Stimulated activated naive CD8-positive, alpha-beta T cell treated with anti-CD3 and anti-CD28 coated beads, Interleukin-15, amount 100 ng/mL, for 72 hours (primary cell): ENCODE measurements at regions not wholly inside any gene's neighbourhood (a gene's known extent, or its start where the extent isn't known, plus 50 kb on each side); places are given as distances from the start of the nearest gene placed in this dataset.
A peak's percentile ranks its signal among the peaks of the same experiment; 100 is the strongest.

Source experiments
- ATAC-seq: fragments of 150-1000 bp; cut with Tn5 transposase; 2 replicates; pipeline ENCODE4 v1.10.0; 2021; ENCODE audit warnings: mild to moderate bottlenecking, moderate library complexity
- DNase-seq, 2 donors: peaks; one replicate each; pipeline ENCODE4 v3.0.0; 2021 to 2022
- H3K27ac Mint-ChIP-seq, 2 donors: one replicate each; pipeline ENCODE4 v1.8.0; 2022; ENCODE audit warnings: mild to moderate bottlenecking in 2 of 2, mixed read lengths in 2 of 2, moderate library complexity in 2 of 2
- H3K27me3 Mint-ChIP-seq: one replicate; pipeline ENCODE4 v1.8.0; 2022; ENCODE audit warnings: mixed read lengths
- H3K4me1 Mint-ChIP-seq: one replicate; pipeline ENCODE4 v1.8.0; 2022; ENCODE audit warnings: mild to moderate bottlenecking, mixed read lengths
- H3K4me3 Mint-ChIP-seq, 2 donors: one replicate each; pipeline ENCODE4 v1.8.0; 2022; ENCODE audit warnings: mild to moderate bottlenecking in 2 of 2, mixed read lengths in 2 of 2, moderate library complexity in 1 of 2
- H3K9me3 Mint-ChIP-seq, 2 donors: one replicate each; pipeline ENCODE4 v1.8.0; 2022; ENCODE audit warnings: mixed read lengths in 2 of 2

DNA sequence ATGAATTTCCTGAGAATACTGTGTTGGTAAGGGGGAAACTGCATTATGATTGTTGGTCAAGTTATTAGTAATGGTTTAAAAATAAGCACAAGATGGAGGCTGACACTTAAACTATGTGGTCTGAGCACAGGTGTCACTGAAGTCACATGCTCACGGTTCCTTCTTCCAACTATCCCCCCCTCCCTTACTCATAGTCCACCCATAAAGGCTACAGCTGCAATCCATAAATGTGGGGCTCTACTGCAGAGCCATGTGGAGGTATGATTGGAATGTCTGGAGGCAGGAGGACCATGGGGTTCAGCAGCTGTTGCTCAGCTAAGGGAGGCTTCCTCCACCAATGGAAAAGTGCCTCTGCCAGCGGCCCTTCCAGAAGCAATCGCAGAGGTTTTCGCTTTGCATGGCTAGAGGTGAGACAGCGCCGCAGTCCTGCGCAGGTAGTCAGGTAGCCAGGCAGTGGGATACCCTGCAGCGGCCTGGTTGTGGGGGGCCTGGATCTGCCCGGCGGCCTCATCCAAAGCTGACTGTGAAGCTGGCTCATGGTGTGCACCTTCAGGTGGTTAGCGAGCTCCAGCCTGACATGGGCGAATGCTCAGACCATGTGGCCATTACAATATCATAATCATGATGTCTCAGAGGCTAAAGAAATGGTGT, 249.6 kb downstream of the DCDC2C start:
- Mint-ChIP-seq H3K4me3 (no peak overlapping the region), H3K4me1 (no peaks in the 10 kb centered on the region), H3K27me3 (no peaks in the 10 kb centered on the region), H3K9me3 (peaks cover 0 to 11% of the 10 kb centered on the region in 2 donors), H3K27ac (no peak overlapping the region)
- no peak for DNase-seq
- ATAC-seq, result no peak

DNA sequence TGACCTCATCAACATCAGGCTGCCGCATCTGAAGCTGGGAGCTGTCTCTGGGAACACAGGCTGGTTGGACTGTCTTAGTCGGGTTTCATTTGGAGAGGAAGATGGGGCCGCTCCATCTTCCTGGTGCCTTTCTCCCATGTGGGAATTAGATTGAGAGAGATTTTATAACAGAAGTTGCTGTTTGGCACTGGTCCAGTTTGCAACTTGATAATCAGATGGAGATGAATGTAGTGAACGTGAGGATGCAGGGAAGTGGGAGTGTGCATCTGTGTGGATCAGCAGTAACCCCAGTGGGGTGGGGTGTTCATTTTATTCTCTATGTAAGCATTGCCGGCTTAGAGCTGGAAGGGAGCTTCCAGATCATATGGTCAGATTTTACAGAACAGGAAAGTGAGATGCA, 250.9 kb downstream of the DCDC2C start:
- no peak overlapping the region for H3K4me3 Mint-ChIP-seq
- DNase-seq (no peak), ATAC-seq (no peak)
- H3K27me3 Mint-ChIP-seq, result no peaks in the 10 kb centered on the region
- H3K4me1 Mint-ChIP-seq, result no peaks in the 10 kb centered on the region
- no peak overlapping the region for H3K27ac Mint-ChIP-seq
- peaks cover 0 to 5% of the 10 kb centered on the region in 2 donors for H3K9me3 Mint-ChIP-seq

DNA sequence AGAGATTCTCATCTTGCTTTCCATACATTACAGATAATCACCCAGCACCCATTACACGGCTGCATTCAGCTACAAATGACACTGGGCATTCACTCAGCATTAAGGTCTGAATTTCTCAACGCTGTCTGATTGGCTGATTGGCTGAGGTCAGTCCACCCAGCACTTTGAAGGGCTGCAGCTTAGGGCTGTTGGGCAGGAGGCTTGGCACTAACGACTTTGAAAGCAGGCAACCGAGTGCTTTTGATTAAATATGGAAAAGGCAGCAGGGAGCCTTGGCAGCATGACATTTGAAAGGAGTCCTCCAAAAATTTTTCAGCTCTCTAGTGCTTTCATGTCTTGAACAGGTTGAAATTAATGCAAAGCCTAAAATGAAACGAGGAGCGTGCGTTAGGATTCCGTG, 253.0 kb downstream of the DCDC2C start:
- ATAC-seq, result no peak
- no peaks in the 10 kb centered on the region for H3K9me3 Mint-ChIP-seq
- no peaks in the 10 kb centered on the region for H3K27me3 Mint-ChIP-seq
- H3K27ac Mint-ChIP-seq, result no peak overlapping the region
- no peaks in the 10 kb centered on the region for H3K4me1 Mint-ChIP-seq
- H3K4me3 Mint-ChIP-seq, result no peak overlapping the region
- DNase-seq, result no peak

GRCh38 chr2:3956892-3957291, 253.5 kb downstream of the DCDC2C start:
- Mint-ChIP-seq H3K27me3 (no peaks in the 10 kb centered on the region), H3K4me3 (no peak overlapping the region), H3K27ac (no peak overlapping the region), H3K4me1 (no peaks in the 10 kb centered on the region), H3K9me3 (no peaks in the 10 kb centered on the region)
- peak; percentile 26 for ATAC-seq
- no peak for DNase-seq

DNA sequence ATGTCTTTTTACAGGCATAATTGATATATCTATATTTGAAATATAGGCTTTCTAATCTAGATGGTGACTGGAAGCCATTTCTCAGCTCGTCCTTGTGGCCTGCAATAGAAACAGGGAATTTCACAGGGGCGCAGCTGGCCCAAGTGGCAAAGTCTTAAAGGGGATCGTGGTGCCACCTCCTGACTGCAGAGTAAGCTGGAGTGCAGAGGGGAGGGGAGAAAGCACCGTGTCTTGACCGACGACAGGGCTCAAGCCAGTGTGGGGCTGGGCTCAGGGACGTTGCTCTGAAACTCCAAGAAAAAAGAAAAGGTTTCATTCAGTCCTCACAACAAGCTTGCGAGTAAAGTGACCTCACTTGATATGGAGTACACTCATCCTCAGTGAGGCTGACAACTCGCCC, 255.1 kb downstream of the DCDC2C start:
- no peaks in the 10 kb centered on the region for H3K9me3 Mint-ChIP-seq
- no peak overlapping the region for H3K4me3 Mint-ChIP-seq
- no peak for ATAC-seq
- H3K4me1 Mint-ChIP-seq, result no peaks in the 10 kb centered on the region
- H3K27me3 Mint-ChIP-seq, result no peaks in the 10 kb centered on the region
- DNase-seq, result no peak
- no peak overlapping the region for H3K27ac Mint-ChIP-seq

GRCh38 chr2:3958969-3959368, 255.6 kb downstream of the DCDC2C start:
- H3K4me3 Mint-ChIP-seq, result no peak overlapping the region
- H3K27me3 Mint-ChIP-seq, result no peaks in the 10 kb centered on the region
- no peaks in the 10 kb centered on the region for H3K4me1 Mint-ChIP-seq
- H3K27ac Mint-ChIP-seq, result no peak overlapping the region
- DNase-seq (no peak), ATAC-seq (no peak)
- H3K9me3 Mint-ChIP-seq, result no peaks in the 10 kb centered on the region

DNA sequence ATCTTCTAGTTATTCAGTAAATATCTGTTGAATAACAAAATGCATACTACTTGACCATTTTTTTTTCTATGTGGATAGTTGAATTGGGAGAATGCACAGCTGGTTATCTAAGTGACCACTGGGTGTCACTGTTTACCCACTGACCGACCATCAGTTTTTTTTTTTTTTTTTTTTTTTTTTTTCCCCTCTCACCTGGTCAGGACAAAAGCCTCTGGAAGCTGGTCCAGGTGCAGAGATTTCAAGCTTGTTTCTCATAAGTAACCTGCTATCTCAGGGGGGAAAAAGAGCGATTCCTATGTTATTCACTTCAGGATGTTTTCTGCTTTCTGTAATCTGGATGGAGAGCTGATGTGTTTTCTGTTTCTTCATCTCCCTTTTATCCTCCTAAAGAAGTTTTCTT, 256.0 kb downstream of the DCDC2C start:
- Mint-ChIP-seq H3K27me3 (no peaks in the 10 kb centered on the region), H3K9me3 (no peaks in the 10 kb centered on the region), H3K4me1 (no peaks in the 10 kb centered on the region), H3K27ac (no peak overlapping the region), H3K4me3 (no peak overlapping the region)
- ATAC-seq, result no peak
- no peak for DNase-seq

DNA sequence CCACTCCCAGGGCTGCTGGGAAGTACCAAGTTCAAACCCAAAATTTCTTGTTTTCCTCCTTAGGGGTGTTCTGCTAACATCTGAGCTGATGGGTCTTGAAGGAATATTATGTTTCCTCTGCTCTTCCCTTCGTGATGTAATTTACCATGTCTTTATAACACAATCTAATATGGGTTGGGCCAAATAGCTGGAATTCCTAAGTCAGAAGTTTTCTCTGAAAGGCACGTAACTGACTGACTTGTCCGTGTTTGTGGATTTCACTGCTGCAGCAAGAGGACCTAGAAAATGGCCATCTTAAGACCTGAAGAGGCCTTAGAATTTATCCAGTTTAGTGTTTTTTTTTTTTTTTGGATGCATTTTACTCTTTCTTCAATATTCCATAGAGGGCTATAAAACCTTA, 256.7 kb downstream of the DCDC2C start:
- no peak overlapping the region for H3K4me3 Mint-ChIP-seq
- DNase-seq, result no peak
- no peak overlapping the region for H3K27ac Mint-ChIP-seq
- ATAC-seq, result no peak
- H3K27me3 Mint-ChIP-seq, result no peaks in the 10 kb centered on the region
- no peaks in the 10 kb centered on the region for H3K9me3 Mint-ChIP-seq
- no peaks in the 10 kb centered on the region for H3K4me1 Mint-ChIP-seq

DNA sequence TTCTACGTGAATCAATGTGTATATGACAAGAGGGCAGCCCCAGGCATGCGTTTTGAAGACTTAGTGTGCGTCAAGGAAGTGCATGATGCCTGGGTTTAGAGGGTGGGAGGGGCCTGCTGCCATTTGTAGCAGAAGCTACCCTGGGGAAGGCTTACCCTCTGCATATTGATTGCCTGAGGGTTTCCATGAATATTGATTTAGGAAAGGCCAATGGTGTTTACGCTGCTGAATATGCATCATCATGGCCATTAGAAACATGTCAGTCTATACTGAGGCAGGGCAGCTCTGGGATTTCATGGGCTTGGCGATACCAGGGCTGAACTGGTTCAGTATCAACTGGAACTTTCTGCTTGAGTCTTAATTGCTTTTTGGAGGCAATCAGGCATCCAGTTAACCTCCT, 259.3 kb downstream of the DCDC2C start:
- Mint-ChIP-seq H3K27ac (no peak overlapping the region), H3K9me3 (no peaks in the 10 kb centered on the region), H3K27me3 (no peaks in the 10 kb centered on the region), H3K4me3 (no peak overlapping the region), H3K4me1 (no peaks in the 10 kb centered on the region)
- ATAC-seq (no peak), DNase-seq (no peak)

- Mint-ChIP-seq H3K27ac (no peak overlapping the region), H3K4me1 (no peaks in the 10 kb centered on the region), H3K4me3 (no peak overlapping the region), H3K9me3 (no peaks in the 10 kb centered on the region), H3K27me3 (no peaks in the 10 kb centered on the region)
- DNase-seq (no peak), ATAC-seq (no peak)
These were observed 261.8 kb downstream of the DCDC2C start for GRCh38 chr2:3965211-3965610.

DNA sequence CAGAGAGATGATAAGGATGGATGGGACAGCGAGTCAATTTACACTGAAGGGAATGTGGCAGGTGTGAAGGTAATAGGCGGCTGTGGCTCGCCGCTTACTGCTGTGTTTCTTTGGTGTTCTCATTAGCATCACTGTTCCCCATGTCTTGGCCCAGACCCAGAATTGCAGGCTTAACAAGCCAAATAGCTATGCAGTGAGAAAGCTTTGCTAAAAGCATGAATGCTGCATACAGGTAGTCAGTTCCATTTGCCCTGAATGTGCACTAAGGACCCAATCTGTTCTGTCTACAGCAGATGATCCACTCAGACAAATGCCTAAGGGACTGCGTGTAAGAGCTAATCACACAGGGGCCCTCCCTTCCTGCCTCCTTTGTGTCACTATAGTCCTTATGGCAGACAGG, 262.6 kb downstream of the DCDC2C start:
- Mint-ChIP-seq H3K4me1 (no peaks in the 10 kb centered on the region), H3K9me3 (no peaks in the 10 kb centered on the region), H3K27ac (no peak overlapping the region), H3K27me3 (no peaks in the 10 kb centered on the region), H3K4me3 (no peak overlapping the region)
- DNase-seq (no peak), ATAC-seq (peak; percentile 38)

- Mint-ChIP-seq H3K27me3 (no peaks in the 10 kb centered on the region), H3K4me1 (no peaks in the 10 kb centered on the region), H3K9me3 (no peaks in the 10 kb centered on the region), H3K4me3 (no peak overlapping the region), H3K27ac (no peak overlapping the region)
- no peak for ATAC-seq
- no peak for DNase-seq
These were observed 263.1 kb downstream of the DCDC2C start for GRCh38 chr2:3966470-3966869.

GRCh38 chr2:3968736-3969135, 265.4 kb downstream of the DCDC2C start:
- H3K4me3 Mint-ChIP-seq, result no peak overlapping the region
- H3K4me1 Mint-ChIP-seq, result no peaks in the 10 kb centered on the region
- no peaks in the 10 kb centered on the region for H3K27me3 Mint-ChIP-seq
- no peak overlapping the region for H3K27ac Mint-ChIP-seq
- no peaks in the 10 kb centered on the region for H3K9me3 Mint-ChIP-seq
- ATAC-seq, result no peak
- no peak for DNase-seq

DNA sequence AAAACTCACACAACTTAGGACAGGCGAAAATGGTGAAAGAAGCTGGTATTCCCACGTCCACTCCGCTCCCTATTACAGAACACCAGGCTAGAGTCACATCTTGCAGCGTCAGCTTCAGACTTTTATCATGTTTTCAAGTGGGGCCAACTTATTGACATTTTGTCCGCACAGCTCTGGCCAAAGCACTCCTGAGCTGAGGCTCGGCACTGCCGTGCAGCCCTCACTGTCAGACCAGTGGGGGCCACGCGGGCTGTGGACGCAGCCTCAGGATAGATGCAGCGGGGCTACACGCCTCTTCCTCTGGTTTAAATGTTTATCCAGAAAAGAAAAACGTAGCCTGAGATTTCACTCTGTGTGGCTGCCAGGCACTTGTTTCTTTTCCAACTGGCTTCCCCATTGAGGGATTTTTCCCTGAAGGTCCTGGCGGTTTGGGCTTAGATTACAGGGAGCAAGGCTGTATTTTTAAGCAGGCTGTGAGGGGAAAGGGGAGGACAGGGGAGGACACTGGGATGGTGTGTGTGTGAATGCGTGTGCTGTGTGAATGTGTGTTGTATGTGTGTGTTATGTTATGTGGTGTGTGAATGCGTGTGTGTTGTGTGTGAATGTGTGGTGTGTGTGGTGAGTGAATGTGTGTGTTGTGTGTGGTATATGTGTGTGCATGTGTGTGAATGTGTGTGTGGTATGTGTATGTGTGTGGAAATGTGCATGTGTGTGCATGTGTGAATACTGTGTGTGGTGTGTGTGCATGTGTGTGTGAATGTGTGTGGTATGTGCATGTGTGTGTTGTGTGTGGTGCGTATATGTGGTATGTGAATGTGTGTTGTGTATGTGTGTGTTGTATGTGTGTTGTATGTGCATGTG, 267.6 kb downstream of the DCDC2C start:
- H3K27ac Mint-ChIP-seq, result no peak overlapping the region
- H3K4me1 Mint-ChIP-seq, result no peaks in the 10 kb centered on the region
- no peaks in the 10 kb centered on the region for H3K27me3 Mint-ChIP-seq
- no peaks in the 10 kb centered on the region for H3K9me3 Mint-ChIP-seq
- ATAC-seq, result no peak
- DNase-seq, result no peak
- H3K4me3 Mint-ChIP-seq, result no peak overlapping the region

- H3K9me3 Mint-ChIP-seq, result no peaks in the 10 kb centered on the region
- no peak for DNase-seq
- H3K4me3 Mint-ChIP-seq, result no peak overlapping the region
- no peak for ATAC-seq
- no peaks in the 10 kb centered on the region for H3K27me3 Mint-ChIP-seq
- H3K27ac Mint-ChIP-seq, result no peak overlapping the region
- H3K4me1 Mint-ChIP-seq, result no peaks in the 10 kb centered on the region
These were observed 268.3 kb downstream of the DCDC2C start for GRCh38 chr2:3971652-3972192.

DNA sequence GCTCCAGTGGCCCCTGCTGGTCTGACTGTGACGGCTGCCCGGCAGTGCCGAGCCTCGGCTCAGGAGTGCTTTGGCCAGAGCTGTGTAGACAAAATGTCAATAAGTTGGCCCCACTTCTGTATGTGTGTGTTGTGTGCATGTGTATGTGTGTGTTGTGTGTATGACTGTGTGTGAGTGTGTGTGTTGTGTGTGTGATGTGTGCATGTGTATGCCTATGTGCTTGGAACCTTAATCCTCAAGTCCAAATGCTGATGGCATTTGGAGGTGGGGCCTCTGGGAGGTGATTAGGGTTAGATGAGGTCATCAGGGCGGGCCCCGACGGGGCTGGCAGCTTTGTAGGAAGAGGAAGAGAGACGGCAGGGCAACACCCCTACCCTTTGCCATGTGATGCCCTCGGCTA, 269.0 kb downstream of the DCDC2C start:
- Mint-ChIP-seq H3K4me3 (no peak overlapping the region), H3K4me1 (no peaks in the 10 kb centered on the region), H3K9me3 (no peaks in the 10 kb centered on the region), H3K27ac (no peak overlapping the region), H3K27me3 (no peaks in the 10 kb centered on the region)
- ATAC-seq, result no peak
- DNase-seq, result no peak
